Myocyte (in vitro differentiated cells): ENCODE measurements at regions not wholly inside any gene's neighbourhood (a gene's known extent, or its start where the extent isn't known, plus 50 kb on each side); places are given as distances from the start of the nearest gene placed in this dataset.
A peak's percentile ranks its signal among the peaks of the same experiment; 100 is the strongest.

ENCODE experiments used
- DNase-seq: peaks from one replicate; pipeline ENCODE4 v3.0.0-alpha.2; 2012; ENCODE audit warnings: low read depth

- DNase-seq: no peak
These were observed 152.8 kb downstream of the FSIP2 start for GRCh38 chr2:185891403-185891802.

- DNase-seq: peak; percentile 32
These were observed 153.3 kb downstream of the FSIP2 start for GRCh38 chr2:185891804-185892411.

DNA sequence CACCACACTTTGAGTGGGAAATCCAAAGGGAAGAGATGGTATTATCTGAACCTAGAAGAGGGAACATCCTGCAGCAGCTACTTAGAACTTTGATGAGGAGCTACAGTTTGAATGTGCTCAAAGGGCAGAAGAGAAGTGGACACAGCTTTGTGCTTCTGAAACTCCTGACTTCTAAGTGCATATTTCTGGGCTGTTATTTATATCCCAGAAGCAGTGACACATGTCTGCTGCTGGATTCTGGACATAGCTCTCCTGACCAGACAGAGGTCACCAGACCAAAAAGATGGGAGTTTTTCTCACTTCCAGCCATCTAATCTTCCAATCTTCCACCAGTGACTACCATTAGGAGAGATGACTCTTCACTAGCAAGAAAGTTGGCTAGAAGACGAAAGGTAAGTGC lies 153.9 kb downstream of the FSIP2 start:
- DNase-seq: peak; percentile 50

DNA sequence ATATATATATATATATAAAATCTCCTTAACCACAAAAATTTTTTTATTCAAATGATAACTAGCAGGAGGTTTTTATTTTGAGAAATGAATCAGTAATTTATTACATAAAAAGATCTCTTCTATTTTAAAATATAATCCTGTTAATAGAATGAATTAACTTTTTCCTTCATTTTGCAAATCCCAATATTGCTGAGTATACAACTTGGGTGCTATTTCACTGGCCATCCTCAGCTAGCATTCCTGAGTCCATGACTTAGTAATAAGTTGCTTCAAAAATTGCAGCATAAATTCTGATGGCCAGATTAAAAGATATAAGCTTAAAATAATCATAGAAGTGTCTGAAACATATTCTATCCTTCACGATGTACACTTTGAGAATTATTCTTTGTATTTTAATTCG lies 155.6 kb downstream of the FSIP2 start:
- no peak for DNase-seq

- DNase-seq: no peak
These were observed 157.5 kb downstream of the FSIP2 start for GRCh38 chr2:185895828-185896693.

DNA sequence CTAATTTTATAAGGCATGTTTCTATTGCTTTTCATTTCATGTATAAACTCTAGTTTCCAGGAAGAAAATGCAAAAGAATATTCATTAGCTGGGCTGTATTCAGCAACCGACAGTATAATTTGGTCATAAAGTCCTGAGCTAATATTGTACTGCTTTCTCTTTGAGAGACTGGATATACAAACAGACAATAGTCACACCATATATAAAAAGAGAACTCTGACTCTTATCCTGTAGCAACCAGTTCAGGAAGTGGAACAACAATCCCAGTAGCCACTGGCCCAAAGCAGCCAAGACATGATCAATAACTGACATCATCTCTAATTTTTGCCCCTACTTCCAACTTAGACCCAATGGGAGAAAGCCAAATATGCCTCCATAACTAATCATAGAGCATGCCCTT lies 160.8 kb downstream of the FSIP2 start:
- DNase-seq: no peak

- DNase-seq: peak; percentile 48
These were observed 180.6 kb downstream of the FSIP2 start for GRCh38 chr2:185919155-185919554.

DNA sequence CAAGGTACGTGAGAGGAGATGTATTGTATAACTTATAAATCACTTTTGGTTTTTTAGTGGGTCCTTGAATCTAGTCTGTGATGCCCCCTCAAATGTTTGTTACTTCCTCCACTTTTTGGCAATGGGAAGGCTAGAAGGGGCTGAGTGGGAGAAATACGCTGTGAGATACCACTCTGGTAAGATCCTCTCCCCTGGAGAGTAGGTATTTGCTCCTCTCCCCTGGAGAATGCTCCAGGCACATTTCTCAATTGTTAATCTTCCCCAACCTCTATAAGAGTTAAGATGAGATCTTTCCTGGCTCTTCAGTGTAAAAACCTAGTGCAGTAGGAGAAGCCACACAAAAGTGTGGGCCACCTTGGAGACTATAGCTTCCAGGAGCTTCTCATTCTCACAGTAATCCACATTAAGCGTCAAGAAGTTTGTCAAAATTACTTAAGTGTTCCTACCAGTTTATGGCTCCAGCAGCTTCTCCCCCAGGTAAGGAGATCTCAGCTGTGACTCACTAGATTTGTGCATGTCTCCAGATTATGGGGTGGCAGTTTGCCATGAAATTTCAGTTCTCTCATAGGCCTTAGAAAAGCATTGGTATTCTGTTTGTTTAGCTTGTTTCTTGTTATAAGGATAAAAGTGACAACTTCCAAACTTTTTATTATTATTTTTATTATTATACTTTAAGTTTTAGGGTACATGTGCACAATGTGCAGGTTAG lies 182.6 kb downstream of the FSIP2 start:
- no peak for DNase-seq

DNA sequence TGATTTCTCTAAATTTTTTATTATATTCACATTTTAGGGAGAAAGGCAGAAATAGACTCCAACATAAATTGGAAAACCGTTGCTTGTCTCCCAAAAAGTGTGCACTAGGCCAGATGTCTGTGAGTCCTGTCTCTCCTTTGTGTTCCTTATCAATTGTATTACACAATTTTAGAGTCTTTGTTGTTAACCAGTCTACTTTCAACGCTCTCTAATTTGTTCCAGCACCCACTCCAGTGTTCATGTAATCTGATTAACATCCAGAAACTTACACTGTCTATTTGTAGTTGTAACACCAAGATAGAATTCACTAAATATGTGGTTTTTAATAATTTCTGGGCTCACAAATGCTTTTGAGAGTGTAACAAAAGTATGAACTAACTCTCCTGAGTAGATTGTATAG lies 195.6 kb downstream of the FSIP2 start:
- no peak for DNase-seq

- no peak for DNase-seq
These were observed 201.3 kb downstream of the FSIP2 start for GRCh38 chr2:185939858-185940257.

GRCh38 chr2:185942855-185943254 lies 204.3 kb downstream of the FSIP2 start:
- no peak for DNase-seq

DNA sequence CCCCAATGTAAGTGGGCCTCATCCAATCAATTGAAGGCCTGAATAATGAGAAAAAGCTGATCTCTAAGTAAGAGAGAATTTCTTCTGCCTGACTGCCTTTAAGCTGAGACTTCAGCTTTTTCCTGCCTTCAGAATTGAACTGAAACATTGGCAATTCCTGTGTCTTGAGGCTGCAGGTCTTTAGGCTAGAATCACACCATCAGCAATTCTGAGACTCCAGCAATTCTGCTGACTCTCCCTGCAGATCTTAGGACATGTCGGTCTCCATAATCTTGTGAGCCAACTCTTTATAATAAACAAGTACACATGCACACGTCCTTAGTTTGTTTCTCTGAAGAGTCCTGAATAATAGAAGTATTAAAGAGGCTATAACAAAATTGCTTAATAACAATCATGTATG lies 209.1 kb downstream of the FSIP2 start:
- no peak for DNase-seq

GRCh38 chr2:185952100-185952499 lies 213.5 kb downstream of the FSIP2 start:
- no peak for DNase-seq

GRCh38 chr2:185954389-185954788 lies 215.8 kb downstream of the FSIP2 start:
- no peak for DNase-seq

DNA sequence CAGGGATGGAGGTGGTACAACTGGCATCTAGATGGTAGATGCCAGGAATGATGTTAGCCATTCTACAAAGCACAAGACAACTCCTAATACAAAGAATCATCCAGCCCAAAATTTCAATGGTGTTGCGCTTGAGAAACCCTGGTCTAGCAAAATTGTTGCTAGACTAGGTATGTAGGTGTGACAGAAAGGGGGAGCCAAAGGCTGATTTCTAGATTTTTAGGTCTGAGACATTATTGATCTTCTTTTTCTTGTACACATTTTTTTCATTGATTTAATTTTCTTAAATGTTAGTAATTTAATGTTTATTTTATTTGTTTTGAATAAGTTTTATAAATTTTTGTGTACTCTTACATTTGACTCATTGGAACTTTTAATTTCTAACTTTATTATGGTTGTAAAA lies 216.4 kb downstream of the FSIP2 start:
- DNase-seq: no peak

GRCh38 chr2:185967335-185967734 lies 228.7 kb downstream of the FSIP2 start:
- DNase-seq: no peak

DNA sequence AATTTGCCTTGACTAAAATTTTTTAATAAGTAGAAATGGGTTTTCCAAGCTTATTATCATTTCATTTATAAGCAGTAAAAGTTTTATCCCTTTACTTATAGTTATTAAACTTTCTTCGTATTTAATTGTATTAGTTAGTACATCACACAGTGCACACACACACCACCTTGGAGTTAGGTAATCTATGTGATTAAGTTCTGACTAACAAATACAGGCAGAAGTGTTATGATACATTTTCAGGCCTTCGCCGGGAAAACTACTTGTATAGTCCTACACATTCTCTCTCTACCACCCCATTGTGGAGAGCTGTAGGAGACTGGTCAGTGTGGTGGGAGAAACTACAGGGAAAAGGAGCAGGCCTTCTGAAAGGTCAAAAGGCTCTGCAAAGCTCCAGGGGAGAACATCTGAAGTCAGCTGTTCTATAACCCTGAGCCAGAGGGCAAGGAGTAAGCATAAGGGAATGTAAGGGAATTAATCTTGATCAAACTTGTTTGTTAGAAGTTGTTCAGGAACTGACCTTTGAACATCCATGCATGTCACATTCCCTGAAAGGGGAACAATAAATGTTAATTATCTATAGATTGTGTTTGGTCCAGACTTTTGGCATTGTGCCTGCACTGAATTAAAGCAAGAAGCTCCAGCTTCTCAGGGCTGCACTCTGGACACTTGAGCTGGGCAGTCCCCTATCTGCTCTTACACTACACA lies 231.7 kb downstream of the FSIP2 start:
- DNase-seq: no peak

GRCh38 chr2:185978634-185979407 lies 240.2 kb downstream of the FSIP2 start:
- DNase-seq: peak; percentile 19

GRCh38 chr2:185979546-185980071 lies 241.0 kb downstream of the FSIP2 start:
- DNase-seq: no peak

DNA sequence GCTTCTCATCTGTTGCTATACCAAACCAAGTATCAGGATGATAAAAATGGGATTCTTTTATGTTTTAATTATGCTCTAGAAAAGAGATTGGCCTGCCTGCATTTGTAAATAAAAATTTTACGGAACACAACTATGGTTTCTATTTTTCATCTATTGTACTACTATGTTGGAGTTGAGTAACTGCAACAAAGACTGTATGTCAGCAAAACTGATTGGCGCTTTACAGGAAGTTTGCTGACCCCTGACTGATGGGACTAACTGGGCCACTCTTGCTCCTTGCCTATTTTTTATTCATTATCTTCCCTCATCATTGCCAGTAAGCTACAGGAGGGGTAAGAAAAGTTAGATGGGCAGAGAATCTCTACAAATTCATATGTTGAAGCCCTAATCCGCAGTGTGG lies 242.3 kb downstream of the FSIP2 start:
- DNase-seq: no peak

GRCh38 chr2:185984670-185985069 lies 246.1 kb downstream of the FSIP2 start:
- DNase-seq: no peak
